Stimulated activated naive CD8-positive, alpha-beta T cell treated with anti-CD3 and anti-CD28 coated beads, Interleukin-15, Interleukin-2, amounts not matched to agents 100 ng/mL and 50 ng/mL, for 24 hours (primary cell): ENCODE measurements at regions not wholly inside any gene's neighbourhood (a gene's known extent, or its start where the extent isn't known, plus 50 kb on each side); places are given as distances from the start of the nearest gene placed in this dataset.

Experiments used
- H3K27ac Mint-ChIP-seq: one replicate; pipeline ENCODE4 v1.8.0; 2021; ENCODE audit warnings: mild to moderate bottlenecking, mixed read lengths
- H3K27me3 Mint-ChIP-seq: one replicate; pipeline ENCODE4 v1.8.0; 2021; ENCODE audit warnings: mixed read lengths
- H3K36me3 Mint-ChIP-seq: one replicate; pipeline ENCODE4 v1.8.0; 2021; ENCODE audit warnings: low read depth, mixed read lengths
- H3K4me1 Mint-ChIP-seq: one replicate; pipeline ENCODE4 v1.8.0; 2021; ENCODE audit warnings: low read depth, mixed read lengths
- H3K4me3 Mint-ChIP-seq: one replicate; pipeline ENCODE4 v1.8.0; 2021; ENCODE audit warnings: mild to moderate bottlenecking, mixed read lengths
- H3K9me3 Mint-ChIP-seq: one replicate; pipeline ENCODE4 v1.8.0; 2021; ENCODE audit warnings: mixed read lengths

GRCh38 chr10:2425320-2425719 is 642.0 kb upstream of the PFKP start:
- Mint-ChIP-seq H3K27me3 (peaks cover 7% of the 10 kb centered on the region), H3K27ac (no peak overlapping the region), H3K36me3 (no peaks in the 10 kb centered on the region), H3K4me3 (no peak overlapping the region), H3K4me1 (no peaks in the 10 kb centered on the region), H3K9me3 (no peaks in the 10 kb centered on the region)

DNA sequence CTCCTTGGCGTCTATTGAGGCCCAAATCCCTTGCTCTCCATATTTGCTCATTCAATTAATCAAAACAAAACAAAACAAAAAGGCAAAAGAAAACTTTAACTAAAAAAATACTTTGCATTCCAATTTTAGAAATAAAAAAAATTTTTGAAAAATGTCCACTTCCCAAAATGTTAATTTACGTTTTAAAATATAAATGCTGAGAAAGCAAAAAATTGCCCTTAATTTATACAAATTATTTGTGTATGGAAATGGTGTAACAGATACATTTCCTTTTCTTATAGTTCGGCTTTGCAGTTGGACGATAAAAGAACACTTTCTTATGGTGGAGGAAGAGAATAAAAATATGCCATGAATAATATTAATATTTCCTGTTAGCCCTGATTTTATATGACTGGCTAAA is 652.8 kb upstream of the PFKP start:
- H3K27ac Mint-ChIP-seq: no peak overlapping the region
- H3K4me1 Mint-ChIP-seq: no peaks in the 10 kb centered on the region
- peaks cover 5% of the 10 kb centered on the region for H3K9me3 Mint-ChIP-seq
- H3K4me3 Mint-ChIP-seq: no peak overlapping the region
- no peaks in the 10 kb centered on the region for H3K36me3 Mint-ChIP-seq
- H3K27me3 Mint-ChIP-seq: peaks cover 6% of the 10 kb centered on the region

DNA sequence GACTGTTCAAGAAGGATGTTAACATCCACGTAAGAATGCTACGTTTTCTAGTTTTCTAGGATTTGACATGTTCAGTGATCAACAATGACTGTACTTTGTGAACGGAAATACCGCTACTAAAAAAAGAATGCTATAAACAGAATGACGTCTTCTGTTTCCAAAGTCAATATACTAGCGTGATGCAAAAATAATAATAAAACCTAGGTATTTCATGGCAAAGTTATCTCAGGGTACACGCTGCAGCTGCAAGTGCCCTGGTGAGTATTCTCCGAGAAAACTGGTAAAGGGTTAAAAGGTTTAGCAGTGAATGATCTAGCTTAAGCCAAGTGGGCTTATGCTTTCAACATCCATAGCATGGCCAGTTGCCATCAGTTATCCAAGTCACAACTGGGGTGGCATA is 653.3 kb upstream of the PFKP start:
- peaks cover 6% of the 10 kb centered on the region for H3K27me3 Mint-ChIP-seq

GRCh38 chr10:2410049-2410448 is 657.3 kb upstream of the PFKP start:
- no peak overlapping the region for H3K27ac Mint-ChIP-seq
- H3K36me3 Mint-ChIP-seq: no peaks in the 10 kb centered on the region
- H3K4me3 Mint-ChIP-seq: no peak overlapping the region
- peaks cover 5% of the 10 kb centered on the region for H3K9me3 Mint-ChIP-seq
- H3K4me1 Mint-ChIP-seq: no peaks in the 10 kb centered on the region
- peaks cover 10% of the 10 kb centered on the region for H3K27me3 Mint-ChIP-seq

More for the DNA sequence above, 653.3 kb upstream of the PFKP start:
- Mint-ChIP-seq H3K4me1 (no peaks in the 10 kb centered on the region), H3K36me3 (no peaks in the 10 kb centered on the region), H3K4me3 (no peak overlapping the region), H3K9me3 (peaks cover 5% of the 10 kb centered on the region), H3K27ac (no peak overlapping the region)

- H3K36me3 Mint-ChIP-seq: no peaks in the 10 kb centered on the region
- no peaks in the 10 kb centered on the region for H3K9me3 Mint-ChIP-seq
- no peak overlapping the region for H3K27ac Mint-ChIP-seq
- H3K4me1 Mint-ChIP-seq: no peaks in the 10 kb centered on the region
- H3K4me3 Mint-ChIP-seq: no peak overlapping the region
- H3K27me3 Mint-ChIP-seq: peaks cover 14% of the 10 kb centered on the region
These were observed 664.1 kb upstream of the ADARB2 start for GRCh38 chr10:2401459-2401858.

GRCh38 chr10:2399482-2399881 is 662.2 kb upstream of the ADARB2 start:
- no peak overlapping the region for H3K4me3 Mint-ChIP-seq
- no peaks in the 10 kb centered on the region for H3K9me3 Mint-ChIP-seq
- H3K36me3 Mint-ChIP-seq: no peaks in the 10 kb centered on the region
- H3K27ac Mint-ChIP-seq: no peak overlapping the region
- no peaks in the 10 kb centered on the region for H3K4me1 Mint-ChIP-seq
- H3K27me3 Mint-ChIP-seq: peaks cover 10% of the 10 kb centered on the region

- Mint-ChIP-seq H3K4me3 (no peak overlapping the region), H3K36me3 (no peaks in the 10 kb centered on the region), H3K4me1 (no peaks in the 10 kb centered on the region), H3K27ac (no peak overlapping the region), H3K9me3 (no peaks in the 10 kb centered on the region), H3K27me3 (no peaks in the 10 kb centered on the region)
These were observed 655.0 kb upstream of the ADARB2 start for GRCh38 chr10:2392145-2392812.

DNA sequence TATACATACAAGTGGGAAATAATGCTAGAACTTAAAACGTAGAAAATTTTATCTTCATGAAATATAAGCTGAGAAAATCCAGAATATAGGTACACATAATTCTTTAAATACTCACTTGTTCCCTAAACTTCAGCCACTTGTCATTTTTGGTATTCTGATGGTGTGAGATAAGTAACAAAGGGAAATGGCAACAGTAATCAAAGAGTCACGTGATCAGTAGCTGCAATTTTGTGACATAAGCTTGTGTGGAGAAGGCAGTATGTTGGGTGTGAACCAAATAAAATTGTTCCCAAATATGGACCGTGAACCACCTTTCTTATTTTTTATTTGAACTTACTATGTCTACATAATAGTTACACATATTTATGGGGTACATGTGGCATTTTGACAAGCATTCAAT is 650.3 kb upstream of the ADARB2 start:
- Mint-ChIP-seq H3K4me1 (no peaks in the 10 kb centered on the region), H3K36me3 (no peaks in the 10 kb centered on the region), H3K27me3 (peaks cover 3% of the 10 kb centered on the region), H3K4me3 (no peak overlapping the region), H3K9me3 (peaks cover 6% of the 10 kb centered on the region), H3K27ac (no peak overlapping the region)

- no peak overlapping the region for H3K27ac Mint-ChIP-seq
- H3K4me3 Mint-ChIP-seq: no peak overlapping the region
- H3K36me3 Mint-ChIP-seq: no peaks in the 10 kb centered on the region
- no peaks in the 10 kb centered on the region for H3K4me1 Mint-ChIP-seq
- H3K9me3 Mint-ChIP-seq: peaks cover 6% of the 10 kb centered on the region
- peaks cover 3% of the 10 kb centered on the region for H3K27me3 Mint-ChIP-seq
These were observed 649.9 kb upstream of the ADARB2 start for GRCh38 chr10:2387261-2387660.

DNA sequence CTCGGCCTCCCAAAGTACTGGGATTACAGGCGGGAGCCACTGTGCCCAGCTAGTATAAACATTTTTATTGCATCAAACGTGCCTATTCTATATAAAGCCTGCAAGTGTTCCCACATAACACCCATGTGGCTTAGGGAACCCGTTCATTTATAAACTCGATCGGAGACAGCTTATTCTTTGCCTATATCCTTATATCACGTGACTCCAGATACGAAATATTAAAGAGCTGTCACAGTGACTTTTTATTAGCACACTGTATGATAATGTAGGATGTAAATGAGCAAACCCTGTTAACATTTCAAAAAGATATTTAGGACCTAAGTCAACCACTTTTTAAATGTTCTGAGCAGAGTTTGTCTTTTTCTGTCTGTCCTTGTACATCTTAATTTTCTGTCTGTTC is 642.9 kb upstream of the ADARB2 start:
- no peaks in the 10 kb centered on the region for H3K4me1 Mint-ChIP-seq
- H3K27me3 Mint-ChIP-seq: peaks cover 5% of the 10 kb centered on the region
- peaks cover 6% of the 10 kb centered on the region for H3K9me3 Mint-ChIP-seq
- H3K4me3 Mint-ChIP-seq: no peak overlapping the region
- no peaks in the 10 kb centered on the region for H3K36me3 Mint-ChIP-seq
- no peak overlapping the region for H3K27ac Mint-ChIP-seq

GRCh38 chr10:2367083-2367482 is 629.8 kb upstream of the ADARB2 start:
- Mint-ChIP-seq H3K4me1 (no peaks in the 10 kb centered on the region), H3K4me3 (no peak overlapping the region), H3K27me3 (peaks cover 14% of the 10 kb centered on the region), H3K36me3 (no peaks in the 10 kb centered on the region), H3K27ac (no peak overlapping the region), H3K9me3 (peaks cover 12% of the 10 kb centered on the region)

- Mint-ChIP-seq H3K9me3 (peaks cover 12% of the 10 kb centered on the region), H3K4me3 (no peak overlapping the region), H3K27me3 (peaks cover 14% of the 10 kb centered on the region), H3K27ac (no peak overlapping the region), H3K4me1 (no peaks in the 10 kb centered on the region), H3K36me3 (no peaks in the 10 kb centered on the region)
These were observed 629.1 kb upstream of the ADARB2 start for GRCh38 chr10:2366264-2366931.

- no peaks in the 10 kb centered on the region for H3K36me3 Mint-ChIP-seq
- no peaks in the 10 kb centered on the region for H3K9me3 Mint-ChIP-seq
- no peaks in the 10 kb centered on the region for H3K4me1 Mint-ChIP-seq
- no peak overlapping the region for H3K27ac Mint-ChIP-seq
- peaks cover 9% of the 10 kb centered on the region for H3K27me3 Mint-ChIP-seq
- H3K4me3 Mint-ChIP-seq: no peak overlapping the region
These were observed 625.0 kb upstream of the ADARB2 start for GRCh38 chr10:2362331-2362730.

DNA sequence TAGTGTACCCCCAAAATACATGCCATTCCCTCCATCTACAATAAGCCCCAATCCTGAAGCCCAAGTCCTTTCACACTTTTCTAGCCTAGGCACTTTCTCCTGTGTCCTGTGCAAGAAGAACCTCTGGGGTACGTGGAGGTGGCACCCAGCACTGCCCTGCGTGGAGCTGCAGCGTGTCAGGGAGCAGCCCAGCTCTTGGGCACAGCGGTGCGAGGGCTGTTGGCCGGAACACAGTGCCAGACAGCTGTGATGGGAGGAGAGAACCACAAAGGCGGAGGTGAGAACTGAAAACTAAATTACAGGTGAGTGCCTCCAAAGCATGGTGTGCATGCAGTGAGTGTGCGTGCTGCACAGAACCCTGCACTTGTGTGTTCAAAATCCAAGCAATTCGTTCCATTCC is 621.3 kb upstream of the ADARB2 start:
- no peak overlapping the region for H3K27ac Mint-ChIP-seq
- no peaks in the 10 kb centered on the region for H3K4me1 Mint-ChIP-seq
- no peak overlapping the region for H3K4me3 Mint-ChIP-seq
- peaks cover 13% of the 10 kb centered on the region for H3K27me3 Mint-ChIP-seq
- H3K36me3 Mint-ChIP-seq: no peaks in the 10 kb centered on the region
- H3K9me3 Mint-ChIP-seq: no peaks in the 10 kb centered on the region

DNA sequence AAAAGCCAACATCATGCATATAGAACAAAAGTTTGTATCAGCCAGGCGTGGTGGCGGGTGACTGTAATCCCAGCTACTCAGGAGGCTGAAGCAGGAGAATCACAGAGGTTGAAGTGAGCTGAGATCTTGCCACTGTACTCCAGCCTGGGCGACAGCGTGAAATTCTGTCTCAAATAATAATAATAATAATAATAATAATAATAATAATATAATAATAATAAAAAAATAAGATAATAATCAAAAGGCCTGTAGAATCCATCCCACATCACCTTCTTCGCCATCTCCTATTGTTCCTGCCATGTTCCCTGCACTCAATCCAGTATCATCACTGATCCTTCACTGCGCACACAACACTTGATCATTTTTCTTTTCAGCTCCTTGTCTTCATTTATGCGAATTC is 619.3 kb upstream of the ADARB2 start:
- Mint-ChIP-seq H3K36me3 (no peaks in the 10 kb centered on the region), H3K27me3 (peaks cover 13% of the 10 kb centered on the region), H3K9me3 (no peaks in the 10 kb centered on the region), H3K27ac (no peak overlapping the region), H3K4me1 (no peaks in the 10 kb centered on the region), H3K4me3 (no peak overlapping the region)

DNA sequence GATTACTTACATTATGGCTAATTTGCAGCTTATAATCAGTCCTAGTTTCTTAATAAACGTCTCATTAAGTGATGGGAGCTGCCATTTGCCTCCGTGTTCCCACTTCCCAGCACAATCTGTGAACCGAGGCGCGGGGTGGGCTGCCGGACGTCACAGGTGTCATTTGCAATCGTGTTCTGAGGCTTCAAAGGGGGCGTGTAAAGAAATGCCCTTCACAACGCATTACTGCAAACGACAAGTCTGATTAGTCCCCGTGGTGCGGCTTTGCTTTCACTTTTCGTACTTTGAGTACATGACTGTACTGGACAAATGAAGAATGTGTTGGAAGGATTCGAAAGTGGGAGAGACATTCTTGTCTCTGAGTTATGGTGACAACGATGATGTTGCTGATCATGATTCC is 614.2 kb upstream of the ADARB2 start:
- no peaks in the 10 kb centered on the region for H3K9me3 Mint-ChIP-seq
- H3K4me1 Mint-ChIP-seq: no peaks in the 10 kb centered on the region
- no peak overlapping the region for H3K4me3 Mint-ChIP-seq
- H3K27me3 Mint-ChIP-seq: peaks cover 7% of the 10 kb centered on the region
- no peak overlapping the region for H3K27ac Mint-ChIP-seq
- no peaks in the 10 kb centered on the region for H3K36me3 Mint-ChIP-seq
